ENCODE measurements at regions not wholly inside any gene's neighbourhood (a gene's known extent, or its start where the extent isn't known, plus 50 kb on each side); places are given as distances from the start of the nearest gene placed in this dataset.

- TF ChIP-seq CTCF (IDR thresholded peaks at IDR 0.05; ENCODE audit: insufficient read depth, low read depth, low read length) (no peak), EZH2 (IDR thresholded peaks at IDR 0.05; ENCODE audit: insufficient read depth, low read length) (no peak)
Observed at GRCh38 chr12:89969093-89969492, 260.5 kb upstream of the ATP2B1 start.
